Embryonic facial prominence (tissue), 1 donor: ENCODE measurements at regions not wholly inside any gene's neighbourhood (a gene's known extent, or its start where the extent isn't known, plus 50 kb on each side); places are given as distances from the start of the nearest gene placed in this dataset.

ENCODE experiments used
- DNase-seq: peaks from one replicate; pipeline ENCODE4 v3.0.0-alpha.2; 2016; ENCODE audit errors: extremely low spot score

- DNase-seq = no peak
Observed at GRCh38 chr10:69684020-69684980, 54.3 kb downstream of the FAM241B start.

- DNase-seq = no peak
Observed at GRCh38 chr10:69684981-69685353, 54.9 kb downstream of the FAM241B start.

- no peak for DNase-seq
Observed at GRCh38 chr10:69685426-69685801, 55.4 kb downstream of the FAM241B start.

- DNase-seq = no peak
Observed at GRCh38 chr10:69685802-69686585, 55.9 kb downstream of the FAM241B start.

GRCh38 chr10:69686866-69687265, 56.8 kb downstream of the FAM241B start:
- DNase-seq = no peak

GRCh38 chr10:69687426-69687825, 57.4 kb downstream of the FAM241B start:
- no peak for DNase-seq

GRCh38 chr10:69692267-69692666, 62.2 kb downstream of the FAM241B start:
- DNase-seq = no peak

GRCh38 chr10:69692891-69693290, 62.8 kb downstream of the FAM241B start:
- DNase-seq = no peak

GRCh38 chr10:69693886-69694285, 63.8 kb downstream of the FAM241B start:
- DNase-seq = no peak

- DNase-seq = peak; percentile 66
Observed at GRCh38 chr10:69696073-69696731, 66.2 kb downstream of the FAM241B start.

GRCh38 chr10:69697006-69697405, 67.0 kb downstream of the FAM241B start:
- no peak for DNase-seq

GRCh38 chr10:69703256-69703655, 73.2 kb downstream of the FAM241B start:
- no peak for DNase-seq

- DNase-seq = no peak
Observed at GRCh38 chr10:69703766-69704630, 74.0 kb downstream of the FAM241B start.

GRCh38 chr10:69709366-69709941, 79.4 kb downstream of the FAM241B start:
- no peak for DNase-seq

- DNase-seq = no peak
Observed at GRCh38 chr10:69710008-69710888, 80.2 kb downstream of the FAM241B start.

- no peak for DNase-seq
Observed at GRCh38 chr10:69712342-69712741, 82.3 kb downstream of the FAM241B start.

- DNase-seq = no peak
Observed at GRCh38 chr10:69714572-69714971, 84.5 kb downstream of the FAM241B start.

GRCh38 chr10:69715156-69715898, 85.3 kb downstream of the FAM241B start:
- DNase-seq = no peak

- DNase-seq = no peak
Observed at GRCh38 chr10:69715899-69716606, 85.7 kb upstream of the COL13A1 start.
